Uterus (tissue), 3 donors: ENCODE measurements at regions not wholly inside any gene's neighbourhood (a gene's known extent, or its start where the extent isn't known, plus 50 kb on each side); places are given as distances from the start of the nearest gene placed in this dataset.

Experiments
- DNase-seq, 2 donors: peaks; one replicate each; pipeline ENCODE4 v3.0.0-alpha.2; 2019 to 2020
- H3K27ac ChIP-seq, 2 donors: fragments of 200-600 bp; sonication (generic); 1 replicate in 1 of 2; 2 replicates in 1 of 2; pipeline ENCODE4 v1.5.1; 2016 to 2018
- H3K27me3 ChIP-seq, 2 donors: fragments of 200-600 bp; sonication (generic); one replicate each; pipeline ENCODE4 v1.5.1; 2018 to 2019; ENCODE audit warnings: control low read depth in 1 of 2
- H3K36me3 ChIP-seq, 2 donors: fragments of 200-600 bp; sonication (generic); one replicate each; pipeline ENCODE4 v1.5.1; 2019; ENCODE audit warnings: control low read depth in 1 of 2
- H3K4me1 ChIP-seq, 2 donors: fragments of 200-600 bp; sonication (generic); one replicate each; pipeline ENCODE4 v1.5.1; 2018 to 2019; ENCODE audit warnings: control low read depth in 1 of 2
- H3K4me3 ChIP-seq, 2 donors: fragments of 200-600 bp; sonication (generic); 1 replicate in 1 of 2; 2 replicates in 1 of 2; pipeline ENCODE4 v1.5.1; 2018 to 2019; ENCODE audit warnings: mild to moderate bottlenecking in 1 of 2
- H3K9me3 ChIP-seq, 2 donors: fragments of 200-600 bp; sonication (generic); one replicate each; pipeline ENCODE4 v1.5.1; 2019; ENCODE audit warnings: control low read depth in 1 of 2
- CTCF ChIP-seq, 4 experiments: fragments of 200-600 bp in 2 of 4; fragments of 450-650 bp in 2 of 4; sonication (generic) in 2 of 4; IDR thresholded peaks; one replicate each; pipeline ENCODE4 v1.5.1; 2016 to 2019; ENCODE audit warnings: antibody characterized with exemption in 4 of 4, mild to moderate bottlenecking in 2 of 4, moderate library complexity in 1 of 4
- POLR2A ChIP-seq, 2 donors: fragments of 450-650 bp; IDR thresholded peaks; one replicate each; pipeline ENCODE4 v1.6.1; 2016; ENCODE audit warnings: antibody characterized with exemption in 2 of 2, mild to moderate bottlenecking in 1 of 2, moderate library complexity in 1 of 2
- intact Hi-C: fragments of 100-400 bp; cut with DNase I; formaldehyde crosslinking; loops from one replicate; pipeline ENCODE4 v1.15.1; 2023; ENCODE audit warnings: low total_unique reads
- donor health status: DM: yes; HTN: yes; CAD: no.

- H3K9me3 ChIP-seq, result no peaks in the 10 kb centered on the region
- no peaks in the 10 kb centered on the region for H3K27me3 ChIP-seq
- no peak for DNase-seq
- no peak for TF ChIP-seq POLR2A (IDR thresholded peaks at IDR 0.05)
- no peak for TF ChIP-seq CTCF (IDR thresholded peaks at IDR 0.05)
- no peaks in the 10 kb centered on the region for H3K4me1 ChIP-seq
- no peak overlapping the region for H3K27ac ChIP-seq
- intact Hi-C loops, result no loop called here
- no peak overlapping the region for H3K4me3 ChIP-seq
- no peaks in the 10 kb centered on the region for H3K36me3 ChIP-seq
These were observed 349.3 kb downstream of the PTTG2 start for GRCh38 chr4:38309471-38309870.

- intact Hi-C loops, result loop anchor here (10.0 kb wide), 1 partner anchor 246 kb away; no protein-coding TSS in a partner anchor
- H3K36me3 ChIP-seq, result no peaks in the 10 kb centered on the region
- no peak overlapping the region for H3K4me3 ChIP-seq
- H3K27ac ChIP-seq, result no peak overlapping the region
- H3K9me3 ChIP-seq, result no peaks in the 10 kb centered on the region
- H3K4me1 ChIP-seq, result no peaks in the 10 kb centered on the region
- no peaks in the 10 kb centered on the region for H3K27me3 ChIP-seq
- no peak for DNase-seq
- TF ChIP-seq CTCF (IDR thresholded peaks at IDR 0.05) (no peak), POLR2A (IDR thresholded peaks at IDR 0.05) (no peak)
These were observed 350.3 kb downstream of the PTTG2 start for GRCh38 chr4:38310446-38311043.

GRCh38 chr4:38311495-38312126, 351.4 kb downstream of the PTTG2 start:
- no peak for DNase-seq
- intact Hi-C loops, result loop anchor here (10.0 kb wide), 1 partner anchor 247 kb away; no protein-coding TSS in a partner anchor

GRCh38 chr4:38313175-38313574, 350.8 kb upstream of the KLF3 start:
- Histone ChIP-seq H3K36me3 (no peaks in the 10 kb centered on the region), H3K27me3 (no peaks in the 10 kb centered on the region), H3K4me1 (no peaks in the 10 kb centered on the region), H3K4me3 (no peak overlapping the region), H3K9me3 (no peaks in the 10 kb centered on the region), H3K27ac (no peak overlapping the region)
- intact Hi-C loops, result loop anchor here (10.0 kb wide), 1 partner anchor 248 kb away; no protein-coding TSS in a partner anchor
- TF ChIP-seq POLR2A (IDR thresholded peaks at IDR 0.05) (no peak), CTCF (IDR thresholded peaks at IDR 0.05) (no peak)
- no peak for DNase-seq

More at GRCh38 chr4:38311495-38312126, 351.4 kb downstream of the PTTG2 start:
- Histone ChIP-seq H3K27me3 (no peaks in the 10 kb centered on the region), H3K27ac (no peak overlapping the region), H3K4me3 (no peak overlapping the region), H3K4me1 (no peaks in the 10 kb centered on the region), H3K9me3 (no peaks in the 10 kb centered on the region), H3K36me3 (no peaks in the 10 kb centered on the region)
- no peak for TF ChIP-seq CTCF (IDR thresholded peaks at IDR 0.05)
- TF ChIP-seq POLR2A (IDR thresholded peaks at IDR 0.05), result no peak

GRCh38 chr4:38313999-38314561, 349.9 kb upstream of the KLF3 start:
- H3K27me3 ChIP-seq, result no peaks in the 10 kb centered on the region
- DNase-seq, result no peak
- H3K9me3 ChIP-seq, result no peaks in the 10 kb centered on the region
- H3K4me1 ChIP-seq, result no peaks in the 10 kb centered on the region
- no peak for TF ChIP-seq CTCF (IDR thresholded peaks at IDR 0.05)
- no peak for TF ChIP-seq POLR2A (IDR thresholded peaks at IDR 0.05)
- intact Hi-C loops, result loop anchor here (10.0 kb wide), 1 partner anchor 249 kb away; no protein-coding TSS in a partner anchor
- no peak overlapping the region for H3K4me3 ChIP-seq
- H3K27ac ChIP-seq, result no peak overlapping the region
- no peaks in the 10 kb centered on the region for H3K36me3 ChIP-seq
